ENCODE measurements at regions not wholly inside any gene's neighbourhood (a gene's known extent, or its start where the extent isn't known, plus 50 kb on each side); places are given as distances from the start of the nearest gene placed in this dataset.

GRCh38 chr3:117398141-117398899 is 688.7 kb downstream of the TUSC7 start (continued):
- TF ChIP-seq, protein P1, sequence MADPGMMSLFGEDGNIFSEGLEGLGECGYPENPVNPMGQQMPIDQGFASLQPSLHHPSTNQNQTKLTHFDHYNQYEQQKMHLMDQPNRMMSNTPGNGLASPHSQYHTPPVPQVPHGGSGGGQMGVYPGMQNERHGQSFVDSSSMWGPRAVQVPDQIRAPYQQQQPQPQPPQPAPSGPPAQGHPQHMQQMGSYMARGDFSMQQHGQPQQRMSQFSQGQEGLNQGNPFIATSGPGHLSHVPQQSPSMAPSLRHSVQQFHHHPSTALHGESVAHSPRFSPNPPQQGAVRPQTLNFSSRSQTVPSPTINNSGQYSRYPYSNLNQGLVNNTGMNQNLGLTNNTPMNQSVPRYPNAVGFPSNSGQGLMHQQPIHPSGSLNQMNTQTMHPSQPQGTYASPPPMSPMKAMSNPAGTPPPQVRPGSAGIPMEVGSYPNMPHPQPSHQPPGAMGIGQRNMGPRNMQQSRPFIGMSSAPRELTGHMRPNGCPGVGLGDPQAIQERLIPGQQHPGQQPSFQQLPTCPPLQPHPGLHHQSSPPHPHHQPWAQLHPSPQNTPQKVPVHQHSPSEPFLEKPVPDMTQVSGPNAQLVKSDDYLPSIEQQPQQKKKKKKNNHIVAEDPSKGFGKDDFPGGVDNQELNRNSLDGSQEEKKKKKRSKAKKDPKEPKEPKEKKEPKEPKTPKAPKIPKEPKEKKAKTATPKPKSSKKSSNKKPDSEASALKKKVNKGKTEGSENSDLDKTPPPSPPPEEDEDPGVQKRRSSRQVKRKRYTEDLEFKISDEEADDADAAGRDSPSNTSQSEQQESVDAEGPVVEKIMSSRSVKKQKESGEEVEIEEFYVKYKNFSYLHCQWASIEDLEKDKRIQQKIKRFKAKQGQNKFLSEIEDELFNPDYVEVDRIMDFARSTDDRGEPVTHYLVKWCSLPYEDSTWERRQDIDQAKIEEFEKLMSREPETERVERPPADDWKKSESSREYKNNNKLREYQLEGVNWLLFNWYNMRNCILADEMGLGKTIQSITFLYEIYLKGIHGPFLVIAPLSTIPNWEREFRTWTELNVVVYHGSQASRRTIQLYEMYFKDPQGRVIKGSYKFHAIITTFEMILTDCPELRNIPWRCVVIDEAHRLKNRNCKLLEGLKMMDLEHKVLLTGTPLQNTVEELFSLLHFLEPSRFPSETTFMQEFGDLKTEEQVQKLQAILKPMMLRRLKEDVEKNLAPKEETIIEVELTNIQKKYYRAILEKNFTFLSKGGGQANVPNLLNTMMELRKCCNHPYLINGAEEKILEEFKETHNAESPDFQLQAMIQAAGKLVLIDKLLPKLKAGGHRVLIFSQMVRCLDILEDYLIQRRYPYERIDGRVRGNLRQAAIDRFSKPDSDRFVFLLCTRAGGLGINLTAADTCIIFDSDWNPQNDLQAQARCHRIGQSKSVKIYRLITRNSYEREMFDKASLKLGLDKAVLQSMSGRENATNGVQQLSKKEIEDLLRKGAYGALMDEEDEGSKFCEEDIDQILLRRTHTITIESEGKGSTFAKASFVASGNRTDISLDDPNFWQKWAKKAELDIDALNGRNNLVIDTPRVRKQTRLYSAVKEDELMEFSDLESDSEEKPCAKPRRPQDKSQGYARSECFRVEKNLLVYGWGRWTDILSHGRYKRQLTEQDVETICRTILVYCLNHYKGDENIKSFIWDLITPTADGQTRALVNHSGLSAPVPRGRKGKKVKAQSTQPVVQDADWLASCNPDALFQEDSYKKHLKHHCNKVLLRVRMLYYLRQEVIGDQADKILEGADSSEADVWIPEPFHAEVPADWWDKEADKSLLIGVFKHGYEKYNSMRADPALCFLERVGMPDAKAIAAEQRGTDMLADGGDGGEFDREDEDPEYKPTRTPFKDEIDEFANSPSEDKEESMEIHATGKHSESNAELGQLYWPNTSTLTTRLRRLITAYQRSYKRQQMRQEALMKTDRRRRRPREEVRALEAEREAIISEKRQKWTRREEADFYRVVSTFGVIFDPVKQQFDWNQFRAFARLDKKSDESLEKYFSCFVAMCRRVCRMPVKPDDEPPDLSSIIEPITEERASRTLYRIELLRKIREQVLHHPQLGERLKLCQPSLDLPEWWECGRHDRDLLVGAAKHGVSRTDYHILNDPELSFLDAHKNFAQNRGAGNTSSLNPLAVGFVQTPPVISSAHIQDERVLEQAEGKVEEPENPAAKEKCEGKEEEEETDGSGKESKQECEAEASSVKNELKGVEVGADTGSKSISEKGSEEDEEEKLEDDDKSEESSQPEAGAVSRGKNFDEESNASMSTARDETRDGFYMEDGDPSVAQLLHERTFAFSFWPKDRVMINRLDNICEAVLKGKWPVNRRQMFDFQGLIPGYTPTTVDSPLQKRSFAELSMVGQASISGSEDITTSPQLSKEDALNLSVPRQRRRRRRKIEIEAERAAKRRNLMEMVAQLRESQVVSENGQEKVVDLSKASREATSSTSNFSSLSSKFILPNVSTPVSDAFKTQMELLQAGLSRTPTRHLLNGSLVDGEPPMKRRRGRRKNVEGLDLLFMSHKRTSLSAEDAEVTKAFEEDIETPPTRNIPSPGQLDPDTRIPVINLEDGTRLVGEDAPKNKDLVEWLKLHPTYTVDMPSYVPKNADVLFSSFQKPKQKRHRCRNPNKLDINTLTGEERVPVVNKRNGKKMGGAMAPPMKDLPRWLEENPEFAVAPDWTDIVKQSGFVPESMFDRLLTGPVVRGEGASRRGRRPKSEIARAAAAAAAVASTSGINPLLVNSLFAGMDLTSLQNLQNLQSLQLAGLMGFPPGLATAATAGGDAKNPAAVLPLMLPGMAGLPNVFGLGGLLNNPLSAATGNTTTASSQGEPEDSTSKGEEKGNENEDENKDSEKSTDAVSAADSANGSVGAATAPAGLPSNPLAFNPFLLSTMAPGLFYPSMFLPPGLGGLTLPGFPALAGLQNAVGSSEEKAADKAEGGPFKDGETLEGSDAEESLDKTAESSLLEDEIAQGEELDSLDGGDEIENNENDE (IDR thresholded peaks at IDR 0.05; ENCODE audit: insufficient replicate concordance, low read length), result peak; percentile 44
- TF ChIP-seq TBP (IDR thresholded peaks at IDR 0.05; ENCODE audit: low read depth, low read length) (no peak), CBX8 (IDR thresholded peaks at IDR 0.05; ENCODE audit: borderline replicate concordance, low read depth, low read length) (no peak), ATF2 (IDR thresholded peaks at IDR 0.05; ENCODE audit: low read length) (0 out of 2 replicates have a peak, but pooled peaks have one; percentile 43), RXRA (IDR thresholded peaks at IDR 0.05; ENCODE audit: insufficient read depth, low read depth, low read length) (no peak), KDM4A (IDR thresholded peaks at IDR 0.05; ENCODE audit: low read depth, low read length, severe bottlenecking) (no peak), MAX (IDR thresholded peaks at IDR 0.05) (no peak), POLR2AphosphoS5 (IDR thresholded peaks at IDR 0.05; ENCODE audit: low read depth, low read length) (no peak), JUND (IDR thresholded peaks at IDR 0.05; ENCODE audit: low read length) (no peak)
